ENCODE measurements at regions not wholly inside any gene's neighbourhood (a gene's known extent, or its start where the extent isn't known, plus 50 kb on each side); places are given as distances from the start of the nearest gene placed in this dataset.

DNA sequence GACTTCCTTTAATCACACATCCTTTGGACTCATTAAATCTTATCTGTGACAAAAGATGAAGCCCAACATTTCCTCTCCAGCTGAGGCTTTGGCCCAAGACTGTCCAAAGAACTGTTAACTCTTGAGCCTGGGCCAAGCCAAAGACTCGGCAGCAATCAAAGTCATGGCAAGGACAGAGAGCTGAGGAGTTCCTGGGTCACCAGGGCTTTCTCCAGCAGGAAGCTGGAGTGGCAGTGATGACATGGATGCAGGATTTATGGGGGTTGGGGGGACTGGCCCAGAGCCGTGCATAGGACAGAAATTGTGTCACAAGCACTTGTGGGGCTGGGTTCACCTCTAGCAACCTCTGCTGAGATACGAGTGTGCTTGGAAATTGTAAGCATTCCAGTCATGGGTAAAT, 440.3 kb downstream of the PLK2 start:
- H3K27me3 ChIP-seq = no peaks in the 10 kb centered on the region
- no peaks in the 10 kb centered on the region for H3K36me3 ChIP-seq
- no peak overlapping the region for H3K4me3 ChIP-seq
- peak; percentile 27 to 45 for DNase-seq
- H3K4me1 ChIP-seq = peaks cover 0 to 4% (median 0%) of the 10 kb centered on the region in 4 donors
- TF ChIP-seq EP300 (IDR thresholded peaks at IDR 0.05) (no peak), POLR2AphosphoS5 (IDR thresholded peaks at IDR 0.05) (peak in 1 of 3 donors; percentile 13), POLR2A (IDR thresholded peaks at IDR 0.05) (no peak)
- TF ChIP-seq, protein P1, sequence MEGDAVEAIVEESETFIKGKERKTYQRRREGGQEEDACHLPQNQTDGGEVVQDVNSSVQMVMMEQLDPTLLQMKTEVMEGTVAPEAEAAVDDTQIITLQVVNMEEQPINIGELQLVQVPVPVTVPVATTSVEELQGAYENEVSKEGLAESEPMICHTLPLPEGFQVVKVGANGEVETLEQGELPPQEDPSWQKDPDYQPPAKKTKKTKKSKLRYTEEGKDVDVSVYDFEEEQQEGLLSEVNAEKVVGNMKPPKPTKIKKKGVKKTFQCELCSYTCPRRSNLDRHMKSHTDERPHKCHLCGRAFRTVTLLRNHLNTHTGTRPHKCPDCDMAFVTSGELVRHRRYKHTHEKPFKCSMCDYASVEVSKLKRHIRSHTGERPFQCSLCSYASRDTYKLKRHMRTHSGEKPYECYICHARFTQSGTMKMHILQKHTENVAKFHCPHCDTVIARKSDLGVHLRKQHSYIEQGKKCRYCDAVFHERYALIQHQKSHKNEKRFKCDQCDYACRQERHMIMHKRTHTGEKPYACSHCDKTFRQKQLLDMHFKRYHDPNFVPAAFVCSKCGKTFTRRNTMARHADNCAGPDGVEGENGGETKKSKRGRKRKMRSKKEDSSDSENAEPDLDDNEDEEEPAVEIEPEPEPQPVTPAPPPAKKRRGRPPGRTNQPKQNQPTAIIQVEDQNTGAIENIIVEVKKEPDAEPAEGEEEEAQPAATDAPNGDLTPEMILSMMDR (IDR thresholded peaks at IDR 0.05) = no peak
- peak overlapping the region in 1 of 5 donors; percentile 0 for H3K27ac ChIP-seq
- 18 to 32% (median 21%) methylated on average over 3 of the region's 3 CpGs for WGBS, 5 donors
- intact Hi-C loops (cut with DNase I; ENCODE audit: low total_unique reads) = no loop called here
- H3K9me3 ChIP-seq = no peaks in the 10 kb centered on the region

DNA sequence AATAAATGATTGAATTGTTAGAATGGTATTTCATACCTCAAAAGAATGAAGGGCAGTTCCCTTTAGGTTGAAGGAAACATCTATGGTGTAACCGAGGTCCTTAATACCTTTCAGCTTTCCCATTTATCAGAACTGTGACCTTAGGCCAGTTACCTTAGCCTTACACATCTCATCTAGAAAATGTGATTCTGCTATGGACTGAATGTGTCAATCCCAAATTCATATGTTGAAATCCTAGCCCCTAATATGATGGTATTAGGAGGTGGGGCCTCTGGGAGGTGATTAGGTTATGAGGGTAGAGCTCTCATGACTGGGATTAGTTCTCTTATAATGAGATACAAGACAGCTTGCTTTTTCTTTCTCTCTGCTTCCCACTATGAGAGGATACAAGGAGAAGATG, 441.9 kb downstream of the PLK2 start:
- DNase-seq = no peak
- no peak for TF ChIP-seq POLR2AphosphoS5 (IDR thresholded peaks at IDR 0.05)
- TF ChIP-seq, protein P1 (IDR thresholded peaks at IDR 0.05) = no peak
- no peak for TF ChIP-seq POLR2A (IDR thresholded peaks at IDR 0.05)
- no peak for TF ChIP-seq EP300 (IDR thresholded peaks at IDR 0.05)
- Histone ChIP-seq H3K9me3 (no peaks in the 10 kb centered on the region), H3K27ac (no peak overlapping the region), H3K27me3 (no peaks in the 10 kb centered on the region), H3K4me3 (no peak overlapping the region), H3K4me1 (peaks cover 0 to 4% (median 0%) of the 10 kb centered on the region in 4 donors), H3K36me3 (no peaks in the 10 kb centered on the region)
- intact Hi-C loops (cut with DNase I; ENCODE audit: low total_unique reads) = no loop called here
- WGBS, 5 donors = 89 to 95% (median 93%) methylated on average over 1 of the region's 1 CpG

DNA sequence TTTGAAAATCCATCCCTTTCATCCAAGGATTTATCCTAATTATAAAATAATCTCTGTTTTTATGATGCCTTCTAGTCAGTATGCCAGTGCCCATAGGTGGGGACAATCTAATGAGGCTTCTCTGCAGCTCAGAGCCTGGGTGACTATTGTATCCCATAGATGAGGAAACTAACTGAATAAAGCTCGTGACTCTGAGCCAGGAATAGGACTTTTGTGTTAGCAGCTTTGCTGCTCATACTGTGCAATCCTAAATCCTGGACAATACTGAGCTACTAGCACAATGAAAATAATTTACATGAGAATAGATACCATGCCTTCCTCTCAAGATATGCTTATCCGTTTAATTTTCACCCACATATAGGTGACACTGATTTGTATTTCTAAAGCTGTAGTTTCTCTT, 443.0 kb downstream of the PLK2 start:
- intact Hi-C loops (cut with DNase I; ENCODE audit: low total_unique reads) = no loop called here
- Histone ChIP-seq H3K9me3 (no peaks in the 10 kb centered on the region), H3K4me1 (peaks cover 0 to under 1% (median 0%) of the 10 kb centered on the region in 4 donors), H3K4me3 (no peak overlapping the region), H3K36me3 (no peaks in the 10 kb centered on the region), H3K27me3 (no peaks in the 10 kb centered on the region), H3K27ac (no peak overlapping the region)
- TF ChIP-seq, protein P1 (IDR thresholded peaks at IDR 0.05) = no peak
- TF ChIP-seq POLR2A (IDR thresholded peaks at IDR 0.05) = no peak
- WGBS, 5 donors = 86 to 92% (median 87%) methylated on average over 2 of the region's 2 CpGs
- DNase-seq = no peak

DNA sequence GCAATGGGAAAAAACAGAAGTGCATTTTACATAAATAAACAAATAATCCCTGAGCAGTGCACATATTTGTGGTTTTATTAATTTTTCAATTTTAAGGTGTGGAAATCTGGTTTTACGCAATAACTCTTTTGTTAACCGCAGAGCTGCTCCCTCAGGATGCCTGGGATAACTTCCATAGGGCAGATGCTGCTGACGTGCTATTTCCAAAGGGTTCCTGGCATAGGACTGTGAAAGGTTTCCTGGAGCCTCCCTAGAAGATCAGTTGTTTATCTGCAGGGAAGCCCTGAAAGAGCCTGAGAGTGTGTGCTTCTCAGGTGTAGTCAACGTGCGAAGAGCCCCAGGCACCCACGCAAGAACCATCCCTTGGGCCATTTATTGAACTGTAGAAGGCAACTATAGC, 443.5 kb downstream of the PLK2 start:
- intact Hi-C loops (cut with DNase I; ENCODE audit: low total_unique reads) = no loop called here
- Histone ChIP-seq H3K36me3 (no peaks in the 10 kb centered on the region), H3K4me3 (no peak overlapping the region), H3K27ac (no peak overlapping the region), H3K27me3 (no peaks in the 10 kb centered on the region), H3K9me3 (no peaks in the 10 kb centered on the region), H3K4me1 (no peaks in the 10 kb centered on the region)
- no peak for DNase-seq
- no peak for TF ChIP-seq POLR2A (IDR thresholded peaks at IDR 0.05)
- no peak for TF ChIP-seq EP300 (IDR thresholded peaks at IDR 0.05)
- TF ChIP-seq POLR2AphosphoS5 (IDR thresholded peaks at IDR 0.05) = no peak
- TF ChIP-seq, protein P1 (IDR thresholded peaks at IDR 0.05) = no peak
- 75 to 92% (median 79%) methylated on average over 6 of the region's 6 CpGs for WGBS, 5 donors

Data from stomach (tissue), 8 donors.